SH-SY5Y (cell line): ENCODE measurements at regions not wholly inside any gene's neighbourhood (a gene's known extent, or its start where the extent isn't known, plus 50 kb on each side); places are given as distances from the start of the nearest gene placed in this dataset.

Experiments used
- GATA2 ChIP-seq: IDR thresholded peaks from 2 replicates; pipeline ENCODE4 v1.6.1; 2011; ENCODE audit warnings: mild to moderate bottlenecking, low read depth, low read length
- GATA3 ChIP-seq: IDR thresholded peaks from 2 replicates; pipeline ENCODE4 v1.6.1; 2011; ENCODE audit warnings: low read depth, mild to moderate bottlenecking, low read length, moderate library complexity

DNA sequence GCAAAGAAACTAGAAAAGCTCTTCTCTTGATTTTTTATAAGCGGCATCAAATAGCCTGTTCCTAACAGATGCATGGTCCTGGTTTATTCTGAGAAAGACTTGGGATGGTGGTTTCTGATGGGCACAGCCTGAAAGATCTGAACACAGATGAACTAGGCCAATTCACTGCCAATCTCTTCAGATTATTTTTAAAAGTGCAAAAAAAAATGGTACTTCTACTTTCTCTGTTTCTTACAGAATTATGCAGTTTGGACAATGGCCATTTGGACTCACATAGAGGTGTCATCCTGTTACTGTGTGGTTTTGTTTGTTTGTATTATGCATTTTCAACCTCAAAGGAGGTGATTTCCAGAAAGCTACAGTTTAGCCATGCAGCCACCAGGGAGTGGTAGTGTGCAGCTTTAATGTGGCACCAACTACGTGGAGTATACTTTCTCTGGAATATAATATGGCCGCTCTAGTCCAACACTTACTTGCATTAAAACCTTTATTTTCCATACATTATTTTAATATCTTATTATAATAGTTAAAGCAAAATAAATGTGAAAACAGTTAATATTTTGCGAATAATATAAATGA lies 469.8 kb upstream of the KIRREL3 start:
- no peak for TF ChIP-seq GATA3
- TF ChIP-seq GATA2, result no peak
